ENCODE measurements at regions not wholly inside any gene's neighbourhood (a gene's known extent, or its start where the extent isn't known, plus 50 kb on each side); places are given as distances from the start of the nearest gene placed in this dataset.

DNA sequence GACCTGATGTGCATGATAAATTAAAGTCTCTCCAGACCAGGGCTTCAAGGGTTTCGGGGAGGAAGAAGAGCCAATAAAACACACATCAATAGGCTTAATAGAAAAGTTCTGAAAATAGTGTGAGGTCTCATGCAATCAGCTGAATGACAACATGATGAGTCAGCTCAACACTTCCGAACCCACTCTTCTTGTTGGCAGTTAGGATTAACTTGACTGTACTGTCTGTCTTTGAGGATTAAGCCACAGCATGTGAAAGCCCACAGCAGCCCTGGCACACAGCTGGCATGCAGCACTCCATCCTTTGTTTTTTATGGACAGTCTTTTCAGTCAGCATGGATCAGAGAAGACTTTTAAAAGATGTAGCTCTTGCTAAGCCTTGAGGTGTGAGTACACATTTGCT lies 526.9 kb upstream of the VSTM2A start:
- H3K27ac ChIP-seq (ENCODE audit: low read length), result no peak overlapping the region
- H3K4me2 ChIP-seq (ENCODE audit: low read length), result no peak overlapping the region
- no peak overlapping the region for H2AFZ ChIP-seq (ENCODE audit: low read depth, low read length)
- no peaks in the 10 kb centered on the region for H3K9me3 ChIP-seq (ENCODE audit: insufficient read depth, low read length)
- no peaks in the 10 kb centered on the region for H3K79me2 ChIP-seq (ENCODE audit: low read length)
- TF ChIP-seq EZH2phosphoT487 (IDR thresholded peaks at IDR 0.05; ENCODE audit: low read depth), result no peak
- TF ChIP-seq, protein P1, sequence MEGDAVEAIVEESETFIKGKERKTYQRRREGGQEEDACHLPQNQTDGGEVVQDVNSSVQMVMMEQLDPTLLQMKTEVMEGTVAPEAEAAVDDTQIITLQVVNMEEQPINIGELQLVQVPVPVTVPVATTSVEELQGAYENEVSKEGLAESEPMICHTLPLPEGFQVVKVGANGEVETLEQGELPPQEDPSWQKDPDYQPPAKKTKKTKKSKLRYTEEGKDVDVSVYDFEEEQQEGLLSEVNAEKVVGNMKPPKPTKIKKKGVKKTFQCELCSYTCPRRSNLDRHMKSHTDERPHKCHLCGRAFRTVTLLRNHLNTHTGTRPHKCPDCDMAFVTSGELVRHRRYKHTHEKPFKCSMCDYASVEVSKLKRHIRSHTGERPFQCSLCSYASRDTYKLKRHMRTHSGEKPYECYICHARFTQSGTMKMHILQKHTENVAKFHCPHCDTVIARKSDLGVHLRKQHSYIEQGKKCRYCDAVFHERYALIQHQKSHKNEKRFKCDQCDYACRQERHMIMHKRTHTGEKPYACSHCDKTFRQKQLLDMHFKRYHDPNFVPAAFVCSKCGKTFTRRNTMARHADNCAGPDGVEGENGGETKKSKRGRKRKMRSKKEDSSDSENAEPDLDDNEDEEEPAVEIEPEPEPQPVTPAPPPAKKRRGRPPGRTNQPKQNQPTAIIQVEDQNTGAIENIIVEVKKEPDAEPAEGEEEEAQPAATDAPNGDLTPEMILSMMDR (IDR thresholded peaks at IDR 0.05; ENCODE audit: low read depth, low read length), result no peak
- no peaks in the 10 kb centered on the region for H3K27me3 ChIP-seq (ENCODE audit: low read depth, low read length)
- H3K4me1 ChIP-seq (ENCODE audit: low read length), result no peaks in the 10 kb centered on the region
- H3K36me3 ChIP-seq (replicated peaks; ENCODE audit: low read depth, low read length), result no peaks in the 10 kb centered on the region
- no peaks in the 10 kb centered on the region for H4K20me1 ChIP-seq (ENCODE audit: insufficient read depth, low read length)
- H3K9ac ChIP-seq (ENCODE audit: low read length), result no peak overlapping the region
- no peak overlapping the region for H3K4me3 ChIP-seq (ENCODE audit: low read length)

DNA sequence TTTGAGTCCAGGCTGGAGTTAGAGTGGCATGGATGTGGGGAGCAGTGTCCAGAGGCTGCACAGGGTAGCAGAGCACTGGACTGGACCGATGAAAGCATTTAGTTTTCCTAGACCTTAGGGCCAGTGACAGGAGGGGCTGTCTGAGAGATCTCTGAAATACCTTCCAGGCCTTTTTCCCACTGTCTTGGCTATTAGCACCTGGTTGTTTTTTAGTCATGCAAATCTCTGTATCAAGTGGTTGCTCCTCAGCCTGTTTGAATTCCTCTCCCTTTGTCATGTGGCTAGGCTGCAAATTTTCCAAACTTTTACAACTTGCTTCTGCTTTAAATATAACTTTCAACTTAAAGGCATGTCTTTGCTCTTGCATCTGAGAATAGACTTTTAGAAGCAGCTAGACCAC lies 504.3 kb upstream of the VSTM2A start:
- H3K36me3 ChIP-seq (replicated peaks; ENCODE audit: low read depth, low read length), result no peaks in the 10 kb centered on the region
- H3K9ac ChIP-seq (ENCODE audit: low read length), result no peak overlapping the region
- H3K27ac ChIP-seq (ENCODE audit: low read length), result no peak overlapping the region
- H3K4me2 ChIP-seq (ENCODE audit: low read length), result no peak overlapping the region
- no peaks in the 10 kb centered on the region for H3K79me2 ChIP-seq (ENCODE audit: low read length)
- no peaks in the 10 kb centered on the region for H3K27me3 ChIP-seq (ENCODE audit: low read depth, low read length)
- H2AFZ ChIP-seq (ENCODE audit: low read depth, low read length), result no peak overlapping the region
- TF ChIP-seq EZH2phosphoT487 (IDR thresholded peaks at IDR 0.05; ENCODE audit: low read depth), result no peak
- TF ChIP-seq, protein P1 (IDR thresholded peaks at IDR 0.05; ENCODE audit: low read depth, low read length), result no peak
- H3K4me1 ChIP-seq (ENCODE audit: low read length), result no peaks in the 10 kb centered on the region
- no peaks in the 10 kb centered on the region for H3K9me3 ChIP-seq (ENCODE audit: insufficient read depth, low read length)
- no peaks in the 10 kb centered on the region for H4K20me1 ChIP-seq (ENCODE audit: insufficient read depth, low read length)
- H3K4me3 ChIP-seq (ENCODE audit: low read length), result no peak overlapping the region

DNA sequence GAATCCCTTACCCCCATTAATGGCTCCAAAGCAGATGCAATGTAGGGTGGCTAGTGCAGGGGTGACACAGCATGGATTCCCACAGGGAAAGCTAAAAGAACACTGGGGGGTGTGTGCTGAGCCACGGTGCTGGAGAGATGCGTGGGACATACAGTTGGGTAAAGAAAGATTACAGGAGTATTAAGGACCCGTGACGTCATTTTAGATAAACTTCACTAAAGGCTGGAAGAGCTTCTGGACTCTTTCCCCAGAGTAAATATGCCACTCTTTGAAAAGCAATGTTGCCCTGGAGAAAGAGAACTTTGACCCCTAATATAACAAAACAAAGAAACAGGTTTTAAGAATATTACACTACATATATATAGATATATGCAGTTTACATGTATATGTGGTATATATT lies 481.5 kb upstream of the VSTM2A start:
- Histone ChIP-seq H3K4me2 (ENCODE audit: low read length) (no peak overlapping the region), H3K9ac (ENCODE audit: low read length) (no peak overlapping the region), H3K27ac (ENCODE audit: low read length) (no peak overlapping the region), H4K20me1 (ENCODE audit: insufficient read depth, low read length) (no peaks in the 10 kb centered on the region), H2AFZ (ENCODE audit: low read depth, low read length) (no peak overlapping the region), H3K27me3 (ENCODE audit: low read depth, low read length) (no peaks in the 10 kb centered on the region), H3K79me2 (ENCODE audit: low read length) (no peaks in the 10 kb centered on the region), H3K4me1 (ENCODE audit: low read length) (no peaks in the 10 kb centered on the region), H3K9me3 (ENCODE audit: insufficient read depth, low read length) (no peaks in the 10 kb centered on the region), H3K4me3 (ENCODE audit: low read length) (no peak overlapping the region), H3K36me3 (replicated peaks; ENCODE audit: low read depth, low read length) (no peaks in the 10 kb centered on the region)
- TF ChIP-seq EZH2phosphoT487 (IDR thresholded peaks at IDR 0.05; ENCODE audit: low read depth), result no peak
- TF ChIP-seq, protein P1 (IDR thresholded peaks at IDR 0.05; ENCODE audit: low read depth, low read length), result no peak

DNA sequence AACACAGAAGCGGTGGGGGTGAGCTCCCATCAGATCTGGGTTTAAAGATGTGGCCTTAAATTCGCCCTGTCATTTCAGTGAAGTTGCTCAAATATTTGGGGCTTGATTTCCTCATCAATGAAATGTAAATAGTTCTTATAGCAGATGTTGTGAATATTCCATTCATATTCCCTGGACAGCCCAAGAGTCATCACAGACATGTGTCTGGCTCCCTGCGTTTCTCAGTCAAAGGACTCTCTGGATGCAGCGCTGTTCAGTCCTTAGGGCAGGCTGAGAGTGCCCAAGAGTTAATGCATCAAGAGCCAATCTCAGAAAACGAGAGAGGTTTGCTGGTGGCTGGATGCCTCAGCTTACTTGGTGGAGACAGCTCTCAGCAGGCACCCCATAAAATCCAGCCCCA lies 475.5 kb upstream of the VSTM2A start:
- Histone ChIP-seq H3K9me3 (ENCODE audit: insufficient read depth, low read length) (no peaks in the 10 kb centered on the region), H3K9ac (ENCODE audit: low read length) (no peak overlapping the region), H3K27me3 (ENCODE audit: low read depth, low read length) (no peaks in the 10 kb centered on the region), H3K4me3 (ENCODE audit: low read length) (no peak overlapping the region), H3K36me3 (replicated peaks; ENCODE audit: low read depth, low read length) (no peaks in the 10 kb centered on the region), H3K4me2 (ENCODE audit: low read length) (no peak overlapping the region), H3K27ac (ENCODE audit: low read length) (no peak overlapping the region), H2AFZ (ENCODE audit: low read depth, low read length) (no peak overlapping the region), H4K20me1 (ENCODE audit: insufficient read depth, low read length) (no peaks in the 10 kb centered on the region), H3K79me2 (ENCODE audit: low read length) (no peaks in the 10 kb centered on the region), H3K4me1 (ENCODE audit: low read length) (no peaks in the 10 kb centered on the region)
- TF ChIP-seq, protein P1 (IDR thresholded peaks at IDR 0.05; ENCODE audit: low read depth, low read length), result no peak

Data from OCI-LY3 (cell line).